OCI-LY3 (cell line): ENCODE measurements at regions not wholly inside any gene's neighbourhood (a gene's known extent, or its start where the extent isn't known, plus 50 kb on each side); places are given as distances from the start of the nearest gene placed in this dataset.

Experiments
- EZH2phosphoT487 ChIP-seq: fragments of 200-600 bp; shearing (Covaris generic); IDR thresholded peaks from 2 replicates; pipeline ENCODE4 v1.6.1; 2018; ENCODE audit warnings: antibody characterized with exemption, mixed run types, low read depth
- TF ChIP-seq, protein P1 (sequence below): fragments of 200-600, 300-600 bp; sonication (generic); IDR thresholded peaks from 2 replicates; pipeline ENCODE4 v1.5.1; 2014; ENCODE audit warnings: antibody characterized with exemption, low read length, low read depth

DNA sequence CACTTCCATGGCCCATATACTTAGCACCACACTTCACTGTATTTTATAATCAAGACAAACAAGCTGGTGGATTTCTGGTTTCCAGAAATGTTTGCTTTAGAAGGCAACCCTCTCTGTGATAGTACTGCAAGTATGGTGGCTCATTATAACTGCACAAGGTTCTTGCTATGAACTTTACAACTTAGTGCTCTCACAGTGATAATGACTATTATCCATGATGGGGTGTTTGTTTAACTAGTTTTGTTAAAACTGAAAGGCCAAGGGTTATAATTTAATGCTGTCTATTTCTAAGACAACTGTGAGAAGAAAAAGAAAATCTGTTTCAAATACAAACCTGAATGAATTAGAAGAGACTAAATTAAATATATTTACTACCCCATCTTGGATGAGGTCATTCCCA, 903.2 kb downstream of the ADGRL2 start:
- TF ChIP-seq, protein P1, sequence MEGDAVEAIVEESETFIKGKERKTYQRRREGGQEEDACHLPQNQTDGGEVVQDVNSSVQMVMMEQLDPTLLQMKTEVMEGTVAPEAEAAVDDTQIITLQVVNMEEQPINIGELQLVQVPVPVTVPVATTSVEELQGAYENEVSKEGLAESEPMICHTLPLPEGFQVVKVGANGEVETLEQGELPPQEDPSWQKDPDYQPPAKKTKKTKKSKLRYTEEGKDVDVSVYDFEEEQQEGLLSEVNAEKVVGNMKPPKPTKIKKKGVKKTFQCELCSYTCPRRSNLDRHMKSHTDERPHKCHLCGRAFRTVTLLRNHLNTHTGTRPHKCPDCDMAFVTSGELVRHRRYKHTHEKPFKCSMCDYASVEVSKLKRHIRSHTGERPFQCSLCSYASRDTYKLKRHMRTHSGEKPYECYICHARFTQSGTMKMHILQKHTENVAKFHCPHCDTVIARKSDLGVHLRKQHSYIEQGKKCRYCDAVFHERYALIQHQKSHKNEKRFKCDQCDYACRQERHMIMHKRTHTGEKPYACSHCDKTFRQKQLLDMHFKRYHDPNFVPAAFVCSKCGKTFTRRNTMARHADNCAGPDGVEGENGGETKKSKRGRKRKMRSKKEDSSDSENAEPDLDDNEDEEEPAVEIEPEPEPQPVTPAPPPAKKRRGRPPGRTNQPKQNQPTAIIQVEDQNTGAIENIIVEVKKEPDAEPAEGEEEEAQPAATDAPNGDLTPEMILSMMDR, result no peak
- TF ChIP-seq EZH2phosphoT487, result no peak
